K562 (cell line): ENCODE measurements at regions not wholly inside any gene's neighbourhood (a gene's known extent, or its start where the extent isn't known, plus 50 kb on each side); places are given as distances from the start of the nearest gene placed in this dataset.

Experiments used
- ATAC-seq: fragments of 200-7000 bp; cut with Tn5 transposase; 3 replicates; pipeline ENCODE4 v1.9.1; 2020; ENCODE audit warnings: moderate library complexity
- BruUV-seq: library from RNA; stranded (reverse); fragments of 400-500 nt; replicated peaks from 2 replicates; lab custom pipeline; 2021; lab: Mats Ljungman, UMichigan
- CTCF ChIA-PET: fragments of 300-600 bp; formaldehyde crosslinking; extraction: SDS; loops from one replicate; lab custom pipeline; 2021; ENCODE audit warnings: low intra/inter-chr PET ratio; lab: Yijun Ruan, JAX
- POLR2A ChIA-PET: fragments of 300-600, 350-650 bp; sonication (Branson Sonifier 250); formaldehyde crosslinking; extraction: SDS; loops from one replicate; lab custom pipeline; 2021; ENCODE audit warnings: antibody characterized with exemption, inconsistent platforms; lab: Yijun Ruan, JAX
- DNase-seq, 4 experiments: peaks; one replicate each; pipeline versions ENCODE4 v3.0.0 to v3.0.0-alpha.2; 2011 to 2018; ENCODE audit warnings: low spot score in 3 of 4, mixed read lengths in 3 of 4; ENCODE audit errors: extremely low read depth in 1 of 4
- FAIRE-seq: peaks from 2 replicates; lab custom pipeline; 2011; peaks lifted over from hg19 to GRCh38; lab: Jason Lieb, UNC
- H2AFZ ChIP-seq: 2 replicates; pipeline ENCODE4 v1.6.0; 2011; ENCODE audit warnings: low read depth, low read length, control low read depth, inconsistent platforms
- H3K27ac ChIP-seq: fragments of 200-600 bp; 3 replicates; pipeline ENCODE4 v1.8.0; 2011; ENCODE audit warnings: low read depth, mild to moderate bottlenecking, control low read depth, inconsistent platforms, low read length, moderate library complexity, mixed read lengths; ENCODE audit errors: extremely low read depth
- H3K27me3 ChIP-seq, 2 experiments: fragments of 300-600 bp in 1 of 2; 2 replicates in 1 of 2; 3 replicates in 1 of 2; pipeline versions ENCODE4 v1.6.0 to v1.8.0; 2011; ENCODE audit warnings: inconsistent platforms in 2 of 2, low read length in 2 of 2, mild to moderate bottlenecking in 1 of 2, mixed read lengths in 1 of 2, moderate library complexity in 1 of 2; ENCODE audit not compliant: control insufficient read depth in 2 of 2, insufficient read depth in 2 of 2
- H3K36me3 ChIP-seq: fragments of 300-600 bp; 3 replicates; pipeline ENCODE4 v1.8.0; 2011; ENCODE audit warnings: mild to moderate bottlenecking, low read length, inconsistent platforms; ENCODE audit not compliant: control insufficient read depth, insufficient read depth
- H3K4me1 ChIP-seq, 2 experiments: fragments of 200-600 bp in 1 of 2; replicated peaks in 1 of 2; 2 replicates in 1 of 2; 3 replicates in 1 of 2; pipeline versions ENCODE4 v1.5.1 to v1.8.0; 2011; ENCODE audit warnings: inconsistent platforms in 2 of 2, low read length in 2 of 2, mild to moderate bottlenecking in 1 of 2, mixed read lengths in 1 of 2, moderate library complexity in 1 of 2; ENCODE audit not compliant: control insufficient read depth in 2 of 2, insufficient read depth in 2 of 2
- H3K4me2 ChIP-seq: 2 replicates; pipeline ENCODE4 v1.6.1; 2011; ENCODE audit warnings: low read length, control low read depth, inconsistent platforms, mixed read lengths; ENCODE audit not compliant: insufficient read depth
- H3K4me3 ChIP-seq: fragments of 200-600 bp; sonication (generic), shearing (Covaris generic); 2 replicates; pipeline ENCODE4 v1.5.1; 2016; ENCODE audit warnings: control low read depth, inconsistent platforms
- H3K79me2 ChIP-seq: fragments of 200-600 bp; 3 replicates; pipeline ENCODE4 v1.8.0; 2011; ENCODE audit warnings: low read length, inconsistent platforms; ENCODE audit not compliant: control insufficient read depth, insufficient read depth
- H3K9ac ChIP-seq, 2 experiments: 2 replicates each; pipeline versions ENCODE4 v1.6.0 to v1.6.1; 2011; ENCODE audit warnings: low read depth in 2 of 2, low read length in 2 of 2, control low read depth in 1 of 2, inconsistent platforms in 1 of 2, mild to moderate bottlenecking in 1 of 2, mixed read lengths in 1 of 2; ENCODE audit not compliant: insufficient read depth in 1 of 2
- H3K9me1 ChIP-seq: one replicate; pipeline ENCODE4 v1.6.0; 2011; ENCODE audit warnings: inconsistent platforms, mild to moderate bottlenecking, low read length, moderate library complexity; ENCODE audit not compliant: control insufficient read depth, insufficient read depth
- H3K9me3 ChIP-seq: replicated peaks from 2 replicates; pipeline ENCODE4 v1.5.1; 2011; ENCODE audit warnings: low read depth, low read length, inconsistent platforms; ENCODE audit not compliant: control insufficient read depth, insufficient read depth
- H4K20me1 ChIP-seq: replicated peaks from 2 replicates; pipeline ENCODE4 v1.6.1; 2011; ENCODE audit warnings: low read length, inconsistent platforms, mixed read lengths; ENCODE audit not compliant: control insufficient read depth, insufficient read depth
- CHD4 ChIP-seq: fragments of 200-600 bp; sonication (generic); IDR thresholded peaks from 3 replicates; pipeline ENCODE4 v1.6.1; 2012; ENCODE audit warnings: low read depth, mild to moderate bottlenecking, mixed read lengths, low read length, inconsistent platforms; ENCODE audit not compliant: insufficient read depth, insufficient replicate concordance, poor library complexity, severe bottlenecking
- E2F3 ChIP-seq: fragments of 250-450 bp; sonication (Bioruptor Pico); IDR thresholded peaks from 2 replicates; pipeline ENCODE4 v1.4.0; 2020; ENCODE audit warnings: mild to moderate bottlenecking
- HIVEP1 ChIP-seq: fragments of 250-450 bp; sonication (Bioruptor Pico); IDR thresholded peaks from 2 replicates; pipeline ENCODE4 v1.4.0; 2020; ENCODE audit warnings: mild to moderate bottlenecking
- HMG20B ChIP-seq: fragments of 250-450 bp; sonication (Bioruptor Pico); IDR thresholded peaks from 2 replicates; pipeline ENCODE4 v1.5.0; 2021; ENCODE audit warnings: mild to moderate bottlenecking
- NR2C1 ChIP-seq, 2 experiments: fragments of 450-650 bp; IDR thresholded peaks; 2 replicates each; pipeline ENCODE4 v1.6.1; 2017; ENCODE audit warnings: mild to moderate bottlenecking in 2 of 2, antibody characterized with exemption in 1 of 2, inconsistent platforms in 1 of 2, missing compliant biosample characterization in 1 of 2, missing genetic modification characterization in 1 of 2
- NR2C2 ChIP-seq, 2 experiments: fragments of 200-800 bp in 1 of 2; sonication (Bioruptor generic) in 1 of 2; sonication (generic) in 1 of 2; formaldehyde crosslinking in 1 of 2; IDR thresholded peaks; 2 replicates each; pipeline versions ENCODE4 v1.6.1 to v1.8.0; 2016 to 2022; ENCODE audit warnings: mild to moderate bottlenecking in 1 of 2, missing compliant biosample characterization in 1 of 2, missing genetic modification characterization in 1 of 2, missing genetic modification reagents in 1 of 2
- PHB2 ChIP-seq: fragments of 450-650 bp; IDR thresholded peaks from 2 replicates; pipeline ENCODE4 v1.6.1; 2017; ENCODE audit warnings: low read depth
- SMARCA4 ChIP-seq: fragments of 450-650 bp; IDR thresholded peaks from 2 replicates; pipeline ENCODE4 v1.6.1; 2016
- STAT5A ChIP-seq: IDR thresholded peaks from 2 replicates; pipeline ENCODE4 v1.6.1; 2012; ENCODE audit warnings: low read length, inconsistent platforms, borderline replicate concordance
- TBL1XR1 ChIP-seq, 2 experiments: IDR thresholded peaks; 2 replicates each; pipeline ENCODE4 v1.6.1; 2012; ENCODE audit warnings: improper control_type of control experiment in 2 of 2, low read length in 2 of 2, mild to moderate bottlenecking in 1 of 2
- USF1 ChIP-seq: sonication (generic); formaldehyde crosslinking; IDR thresholded peaks from 2 replicates; pipeline ENCODE4 v1.9.0; 2022; ENCODE audit warnings: mild to moderate bottlenecking, missing genetic modification reagents
- ZC3H11A ChIP-seq: IDR thresholded peaks from 2 replicates; pipeline ENCODE4 v1.6.1; 2012; ENCODE audit warnings: low read depth, low read length, improper control_type of control experiment
- ZMIZ1 ChIP-seq, 2 experiments: fragments of 150-350 bp in 1 of 2; IDR thresholded peaks; 2 replicates each; pipeline ENCODE4 v1.6.1; 2012 to 2016; ENCODE audit warnings: low read depth in 2 of 2, low read length in 2 of 2, mild to moderate bottlenecking in 1 of 2, moderate library complexity in 1 of 2
- ZNF146 ChIP-seq: IDR thresholded peaks from one replicate; pipeline ENCODE4 v1.6.1; 2018; ENCODE audit warnings: missing compliant biosample characterization; ENCODE audit not compliant: unreplicated experiment
- ZNF75A ChIP-seq: fragments of 450-650 bp; formaldehyde crosslinking; IDR thresholded peaks from 2 replicates; pipeline ENCODE4 v1.4.0; 2020; ENCODE audit warnings: mild to moderate bottlenecking
- ZNF766 ChIP-seq: fragments of 200-800 bp; sonication (Bioruptor generic); conservative IDR thresholded peaks from 2 replicates; pipeline ENCODE4 v1.6.1; 2016; ENCODE audit warnings: missing genetic modification characterization, missing compliant biosample characterization
- ZZZ3 ChIP-seq: fragments of 450-650 bp; IDR thresholded peaks from 2 replicates; pipeline ENCODE4 v1.6.1; 2016; ENCODE audit warnings: antibody characterized with exemption, mild to moderate bottlenecking, moderate library complexity
- WGBS: fragments of 100-300 bp; shearing (Covaris generic); methylation state at CpG from one replicate; pipeline ENCODE4 v1.1.6; 2016; ENCODE audit warnings: low coverage, mixed read lengths; ENCODE audit not compliant: insufficient coverage; ENCODE audit errors: missing lambda C conversion rate; 5-methylcytosine and 5-hydroxymethylcytosine counted together
- in situ Hi-C: fragments of 300-500 bp; cut with MboI; formaldehyde crosslinking; loops from 4 replicates; pipeline ENCODE4 v1.15.0; 2018; ENCODE audit warnings: inconsistent platforms, mixed read lengths
- intact Hi-C: fragments of 100-400 bp; cut with micrococcal nuclease; formaldehyde crosslinking; loops from 2 replicates; pipeline ENCODE4 v1.14.2; 2022
- TF ChIP-seq, protein P1 (sequence below): fragments of 250-450 bp; sonication (Bioruptor Pico); IDR thresholded peaks from 2 replicates; pipeline ENCODE4 v1.5.0; 2020; ENCODE audit warnings: mild to moderate bottlenecking, borderline replicate concordance

DNA sequence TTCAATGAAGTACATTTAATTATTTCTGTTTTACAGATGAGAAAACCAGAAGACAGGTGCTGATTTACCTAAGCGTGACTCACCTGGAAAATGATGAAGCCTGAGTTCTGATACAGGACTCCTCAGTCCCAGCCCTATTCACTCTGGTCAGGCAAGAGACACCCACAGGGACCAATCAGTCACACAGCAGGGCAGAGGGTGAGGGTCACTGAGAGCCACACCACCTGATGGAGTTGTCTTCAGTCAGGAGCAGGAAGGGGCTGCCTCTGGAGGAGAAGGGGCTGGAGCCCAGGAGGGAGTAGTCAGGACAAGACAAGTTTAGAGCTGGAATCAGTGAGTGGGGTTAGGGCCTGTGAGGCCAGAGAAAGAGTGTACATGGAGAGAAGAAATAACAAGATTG lies 251.2 kb upstream of the MOCS1 start:
- H4K20me1 ChIP-seq = no peaks in the 10 kb centered on the region
- no peaks in the 10 kb centered on the region for H3K9me1 ChIP-seq
- no TSS peak for BruUV-seq
- H3K79me2 ChIP-seq = no peaks in the 10 kb centered on the region
- DNase-seq (no peak), ATAC-seq (no peak), FAIRE-seq (no peak)
- POLR2A ChIA-PET = no interaction called here
- no peaks in the 10 kb centered on the region for H3K36me3 ChIP-seq
- intact Hi-C loops = no loop called here
- H3K27ac ChIP-seq = no peak overlapping the region
- CTCF ChIA-PET = no interaction called here
- H3K4me3 ChIP-seq = no peak overlapping the region
- no peaks in the 10 kb centered on the region for H3K4me1 ChIP-seq
- no peak overlapping the region for H3K4me2 ChIP-seq
- no peak overlapping the region for H3K9ac ChIP-seq
- in situ Hi-C loops = no loop called here
- WGBS = 0% methylated on average over 1 of the region's 1 CpG
- no peaks in the 10 kb centered on the region; a peak in 1 of 5 replicates for H3K27me3 ChIP-seq
- no peaks in the 10 kb centered on the region; the same call in 1 of the 2 replicates for H3K9me3 ChIP-seq
- no peak overlapping the region for H2AFZ ChIP-seq
- TF ChIP-seq PHB2 (no peak), ZZZ3 (no peak), SMARCA4 (no peak), NR2C1 (IDR thresholded peaks at IDR 0.05) (no peak), NR2C1 (tag; IDR thresholded peaks at IDR 0.05) (no peak), STAT5A (no peak), TBL1XR1 (IDR thresholded peaks at IDR 0.05; ENCODE audit: low read length in 2 of 2) (no peak), ZC3H11A (no peak), USF1 (CRISPR knock-in tag) (no peak), HMG20B (CRISPR knock-in tag) (no peak), CHD4 (no peak), ZMIZ1 (IDR thresholded peaks at IDR 0.05; ENCODE audit: low read depth in 2 of 2, low read length in 2 of 2) (no peak), ZNF766 (CRISPR knock-in tag) (no peak), ZNF146 (CRISPR knock-in tag) (no peak), E2F3 (CRISPR knock-in tag) (no peak), HIVEP1 (CRISPR knock-in tag) (no peak), NR2C2 (CRISPR knock-in tag; IDR thresholded peaks at IDR 0.05) (no peak), NR2C2 (tag; IDR thresholded peaks at IDR 0.05) (no peak), ZNF75A (CRISPR knock-in tag) (no peak)
- TF ChIP-seq, protein P1, sequence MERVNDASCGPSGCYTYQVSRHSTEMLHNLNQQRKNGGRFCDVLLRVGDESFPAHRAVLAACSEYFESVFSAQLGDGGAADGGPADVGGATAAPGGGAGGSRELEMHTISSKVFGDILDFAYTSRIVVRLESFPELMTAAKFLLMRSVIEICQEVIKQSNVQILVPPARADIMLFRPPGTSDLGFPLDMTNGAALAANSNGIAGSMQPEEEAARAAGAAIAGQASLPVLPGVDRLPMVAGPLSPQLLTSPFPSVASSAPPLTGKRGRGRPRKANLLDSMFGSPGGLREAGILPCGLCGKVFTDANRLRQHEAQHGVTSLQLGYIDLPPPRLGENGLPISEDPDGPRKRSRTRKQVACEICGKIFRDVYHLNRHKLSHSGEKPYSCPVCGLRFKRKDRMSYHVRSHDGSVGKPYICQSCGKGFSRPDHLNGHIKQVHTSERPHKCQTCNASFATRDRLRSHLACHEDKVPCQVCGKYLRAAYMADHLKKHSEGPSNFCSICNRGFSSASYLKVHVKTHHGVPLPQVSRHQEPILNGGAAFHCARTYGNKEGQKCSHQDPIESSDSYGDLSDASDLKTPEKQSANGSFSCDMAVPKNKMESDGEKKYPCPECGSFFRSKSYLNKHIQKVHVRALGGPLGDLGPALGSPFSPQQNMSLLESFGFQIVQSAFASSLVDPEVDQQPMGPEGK (CRISPR knock-in tag) = no peak
